Colonic mucosa (tissue), 4 donors: ENCODE measurements at regions not wholly inside any gene's neighbourhood (a gene's known extent, or its start where the extent isn't known, plus 50 kb on each side); places are given as distances from the start of the nearest gene placed in this dataset.
A peak's percentile ranks its signal among the peaks of the same experiment; 100 is the strongest.

ENCODE experiments used
- DNase-seq: peaks from one replicate; pipeline ENCODE4 v3.0.0-alpha.2; 2020
- H3K27ac ChIP-seq: fragments of 200-600 bp; one replicate; pipeline ENCODE4 v1.8.0; 2021
- H3K27me3 ChIP-seq: fragments of 200-600 bp; one replicate; pipeline ENCODE4 v1.8.0; 2021
- H3K36me3 ChIP-seq: fragments of 200-600 bp; one replicate; pipeline ENCODE4 v1.8.0; 2021
- H3K4me1 ChIP-seq: fragments of 200-600 bp; one replicate; pipeline ENCODE4 v1.8.0; 2021; ENCODE audit warnings: mild to moderate bottlenecking
- H3K4me3 ChIP-seq: fragments of 200-600 bp; one replicate; pipeline ENCODE4 v1.8.0; 2021
- H3K9ac ChIP-seq, 2 donors: one replicate each; pipeline ENCODE4 v1.7.0; 2013; ENCODE audit warnings: control low read depth in 2 of 2, low read depth in 2 of 2, low read length in 2 of 2
- H3K9me3 ChIP-seq: fragments of 200-600 bp; one replicate; pipeline ENCODE4 v1.8.0; 2021
- intact Hi-C: fragments of 100-400 bp; cut with DNase I; formaldehyde crosslinking; loops from one replicate; pipeline ENCODE4 v1.14.1; 2022
- TF ChIP-seq, protein P1 (sequence below): fragments of 200-600 bp; IDR thresholded peaks from one replicate; pipeline ENCODE4 v1.8.0; 2022; ENCODE audit warnings: antibody characterized with exemption, mild to moderate bottlenecking
- donor health status: healthy.
- donor health status: DM: no; HTN: no; CAD: no.
- donor health status: DM: no; HTN: no; CAD: no.

DNA sequence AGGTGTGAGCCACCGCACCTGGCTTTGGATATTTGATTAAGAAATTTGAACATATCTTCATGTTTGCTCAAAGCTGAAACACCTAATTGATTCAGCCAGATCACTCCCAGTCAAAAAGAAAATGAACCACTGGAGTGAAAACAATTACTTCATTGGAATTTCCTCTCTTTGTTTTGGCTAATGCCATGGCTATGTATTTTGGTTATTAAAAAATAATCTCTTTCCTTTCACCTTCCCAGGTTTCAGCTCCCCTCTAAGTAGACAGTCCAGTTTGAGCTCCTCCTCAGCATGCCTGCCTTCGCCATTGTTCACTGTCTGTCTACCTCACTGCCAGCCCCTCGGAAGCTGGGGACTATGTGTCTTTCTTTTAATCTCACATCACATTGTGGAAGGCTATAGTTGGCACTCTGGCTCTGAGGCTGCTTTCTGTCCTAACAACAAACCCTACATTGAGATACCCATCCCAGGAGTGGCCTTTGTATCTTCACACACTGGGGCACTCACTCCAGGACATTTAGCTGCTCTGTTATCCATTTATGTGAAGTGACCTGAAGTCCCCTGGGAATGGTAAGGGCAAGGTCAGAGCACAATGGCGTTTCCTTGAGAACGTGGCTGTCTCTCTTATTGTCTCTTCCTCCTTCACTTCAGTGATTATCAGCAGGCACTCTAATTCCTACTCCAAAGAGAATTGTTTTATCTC lies 764.0 kb upstream of the CITED2 start:
- no peak for DNase-seq
- no peaks in the 10 kb centered on the region for H3K36me3 ChIP-seq
- TF ChIP-seq, protein P1, sequence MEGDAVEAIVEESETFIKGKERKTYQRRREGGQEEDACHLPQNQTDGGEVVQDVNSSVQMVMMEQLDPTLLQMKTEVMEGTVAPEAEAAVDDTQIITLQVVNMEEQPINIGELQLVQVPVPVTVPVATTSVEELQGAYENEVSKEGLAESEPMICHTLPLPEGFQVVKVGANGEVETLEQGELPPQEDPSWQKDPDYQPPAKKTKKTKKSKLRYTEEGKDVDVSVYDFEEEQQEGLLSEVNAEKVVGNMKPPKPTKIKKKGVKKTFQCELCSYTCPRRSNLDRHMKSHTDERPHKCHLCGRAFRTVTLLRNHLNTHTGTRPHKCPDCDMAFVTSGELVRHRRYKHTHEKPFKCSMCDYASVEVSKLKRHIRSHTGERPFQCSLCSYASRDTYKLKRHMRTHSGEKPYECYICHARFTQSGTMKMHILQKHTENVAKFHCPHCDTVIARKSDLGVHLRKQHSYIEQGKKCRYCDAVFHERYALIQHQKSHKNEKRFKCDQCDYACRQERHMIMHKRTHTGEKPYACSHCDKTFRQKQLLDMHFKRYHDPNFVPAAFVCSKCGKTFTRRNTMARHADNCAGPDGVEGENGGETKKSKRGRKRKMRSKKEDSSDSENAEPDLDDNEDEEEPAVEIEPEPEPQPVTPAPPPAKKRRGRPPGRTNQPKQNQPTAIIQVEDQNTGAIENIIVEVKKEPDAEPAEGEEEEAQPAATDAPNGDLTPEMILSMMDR: no peak
- no peaks in the 10 kb centered on the region for H3K4me1 ChIP-seq
- H3K4me3 ChIP-seq: no peak overlapping the region
- H3K27me3 ChIP-seq: no peaks in the 10 kb centered on the region
- intact Hi-C loops: no loop called here
- H3K9me3 ChIP-seq: no peaks in the 10 kb centered on the region
- no peak overlapping the region for H3K9ac ChIP-seq
- no peak overlapping the region for H3K27ac ChIP-seq

DNA sequence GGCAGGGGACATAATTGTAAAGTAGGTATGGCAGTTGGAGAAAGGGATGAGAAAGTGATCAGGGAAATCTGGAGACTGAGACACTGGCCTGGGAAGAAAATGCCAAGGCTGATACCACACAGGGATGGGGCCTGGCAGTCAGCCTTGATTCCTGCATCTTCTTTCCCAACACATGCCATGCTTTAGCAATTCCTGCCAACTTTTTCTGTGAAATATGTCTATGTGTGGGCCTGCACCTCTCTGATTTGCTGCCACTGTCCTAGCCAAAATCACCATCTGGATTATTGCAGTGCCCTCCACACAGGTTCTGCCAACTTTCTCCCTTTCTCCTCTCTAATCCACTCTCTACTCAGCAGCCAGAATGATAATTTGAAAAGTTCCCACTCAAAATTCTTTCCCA lies 759.8 kb upstream of the CITED2 start:
- Histone ChIP-seq H3K4me3 (no peak overlapping the region), H3K27ac (no peak overlapping the region), H3K9me3 (no peaks in the 10 kb centered on the region), H3K36me3 (no peaks in the 10 kb centered on the region), H3K4me1 (no peaks in the 10 kb centered on the region), H3K9ac (no peak overlapping the region), H3K27me3 (no peaks in the 10 kb centered on the region)
- no peak for DNase-seq
- TF ChIP-seq, protein P1: no peak
- intact Hi-C loops: no loop called here

DNA sequence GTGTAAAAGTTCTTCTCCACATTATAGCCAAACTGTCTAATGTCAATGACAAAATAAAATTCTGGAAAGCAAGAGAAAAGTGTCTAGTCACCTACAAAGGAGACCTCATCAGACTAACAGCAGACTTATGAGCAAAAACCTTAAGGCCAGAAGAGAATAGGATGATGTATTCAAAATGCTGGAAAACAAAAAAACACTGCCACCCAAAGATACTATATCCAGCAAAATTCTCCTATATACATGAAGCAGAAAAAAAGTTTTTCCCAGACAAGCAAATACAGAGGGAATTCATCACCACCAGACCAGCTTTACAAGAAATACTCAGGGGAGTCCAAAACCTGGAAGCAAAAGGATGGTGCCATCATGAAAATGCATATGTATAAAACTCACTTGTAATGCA lies 755.6 kb upstream of the CITED2 start:
- no peak overlapping the region for H3K27ac ChIP-seq
- no peaks in the 10 kb centered on the region for H3K9me3 ChIP-seq
- TF ChIP-seq, protein P1: no peak
- DNase-seq: no peak
- intact Hi-C loops: no loop called here
- H3K36me3 ChIP-seq: no peaks in the 10 kb centered on the region
- no peak overlapping the region for H3K9ac ChIP-seq
- no peak overlapping the region for H3K4me3 ChIP-seq
- no peaks in the 10 kb centered on the region for H3K27me3 ChIP-seq
- H3K4me1 ChIP-seq: no peaks in the 10 kb centered on the region

DNA sequence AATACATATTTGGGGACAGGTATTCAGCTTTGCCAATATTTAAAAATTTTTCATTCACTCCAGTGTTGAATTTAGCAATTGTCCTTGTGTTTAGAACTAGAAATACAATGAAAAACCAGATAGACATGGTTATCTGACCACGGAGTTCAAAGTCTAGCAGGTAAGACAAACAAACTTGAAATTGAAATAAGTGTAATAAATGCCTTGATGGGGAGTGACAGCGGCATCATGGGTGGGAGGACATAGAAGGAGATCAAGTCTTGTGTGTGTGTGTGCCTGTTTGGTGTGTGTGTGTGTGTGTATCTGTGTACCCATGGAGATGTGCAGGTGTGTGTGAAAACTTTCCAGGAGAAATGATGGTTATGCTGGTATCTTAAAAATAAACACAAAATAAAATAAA lies 750.0 kb upstream of the CITED2 start:
- Histone ChIP-seq H3K27me3 (no peaks in the 10 kb centered on the region), H3K36me3 (no peaks in the 10 kb centered on the region), H3K4me1 (no peaks in the 10 kb centered on the region), H3K27ac (no peak overlapping the region), H3K4me3 (no peak overlapping the region), H3K9me3 (no peaks in the 10 kb centered on the region), H3K9ac (no peak overlapping the region)
- intact Hi-C loops: no loop called here
- TF ChIP-seq, protein P1: no peak
- DNase-seq: peak; percentile 37

DNA sequence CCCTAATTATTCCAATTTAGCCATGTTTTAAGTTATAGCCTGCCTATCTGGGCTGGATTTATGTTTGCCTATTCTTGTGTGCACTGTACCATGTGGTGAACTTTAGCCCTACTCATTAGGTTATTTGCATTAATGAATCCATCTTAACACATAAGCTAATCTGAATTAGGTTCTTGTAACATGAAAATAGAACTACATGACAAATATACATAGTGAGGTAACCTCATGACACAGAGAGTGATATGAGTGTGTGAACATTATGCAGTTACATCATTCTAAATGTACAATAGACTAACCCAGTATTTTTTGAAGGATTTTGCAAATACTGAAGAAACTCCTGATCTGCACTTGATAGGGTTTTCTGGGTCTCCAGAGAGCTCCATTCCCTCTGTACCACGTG lies 733.7 kb upstream of the CITED2 start:
- TF ChIP-seq, protein P1: no peak
- DNase-seq: no peak
- intact Hi-C loops: no loop called here
- Histone ChIP-seq H3K4me3 (no peak overlapping the region), H3K9me3 (no peaks in the 10 kb centered on the region), H3K27me3 (no peaks in the 10 kb centered on the region), H3K9ac (no peak overlapping the region), H3K36me3 (no peaks in the 10 kb centered on the region), H3K27ac (no peak overlapping the region), H3K4me1 (no peaks in the 10 kb centered on the region)
